GM12878 (cell line): ENCODE measurements at regions not wholly inside any gene's neighbourhood (a gene's known extent, or its start where the extent isn't known, plus 50 kb on each side); places are given as distances from the start of the nearest gene placed in this dataset.

Experiments
- ATAC-seq: fragments of 200-7000 bp; cut with Tn5 transposase; 3 replicates; pipeline ENCODE4 v1.9.1; 2020; ENCODE audit warnings: mild to moderate bottlenecking, moderate library complexity
- BruUV-seq: library from RNA; stranded (reverse); fragments of 400-500 nt; replicated peaks from 2 replicates; lab custom pipeline; 2021; lab: Mats Ljungman, UMichigan
- CTCF ChIA-PET: fragments of 300-600 bp; sonication (Branson Sonifier 250); formaldehyde crosslinking; extraction: SDS; loops from one replicate; lab custom pipeline; 2021; ENCODE audit warnings: inconsistent platforms; lab: Yijun Ruan, JAX
- POLR2A ChIA-PET: fragments of 350-600 bp; formaldehyde crosslinking; extraction: SDS; loops from one replicate; lab custom pipeline; 2021; ENCODE audit warnings: inconsistent platforms; lab: Charles Lee
- RAD21 ChIA-PET: fragments of 300-600 bp; sonication (Branson Sonifier 250); formaldehyde crosslinking; loops from one replicate; lab custom pipeline; 2023; ENCODE audit warnings: antibody characterized with exemption; ENCODE audit not compliant: unreplicated experiment; lab: Charles Lee
- SMC1A ChIA-PET: fragments of 300-600 bp; sonication (Branson Sonifier 250); formaldehyde crosslinking; loops from one replicate; lab custom pipeline; 2023; ENCODE audit not compliant: unreplicated experiment, uncharacterized antibody; lab: Charles Lee
- DNase-seq: peaks from one replicate; pipeline ENCODE4 v3.0.0-alpha.2; 2011; ENCODE audit warnings: low read depth, low spot score
- FAIRE-seq: peaks from 3 replicates; lab custom pipeline; 2011; peaks lifted over from hg19 to GRCh38; lab: Jason Lieb, UNC
- H2AFZ ChIP-seq: 2 replicates; pipeline ENCODE4 v1.6.0; 2011; ENCODE audit warnings: low read depth, low read length, control low read depth; ENCODE audit not compliant: control insufficient read depth
- H3K27ac ChIP-seq: 2 replicates; pipeline ENCODE4 v1.5.1; 2011; ENCODE audit warnings: control low read depth; ENCODE audit not compliant: control insufficient read depth, insufficient read depth
- H3K27me3 ChIP-seq, 2 experiments: replicated peaks in 1 of 2; 2 replicates each; pipeline versions ENCODE4 v1.6.0 to v1.6.1; 2011; ENCODE audit warnings: low read length in 1 of 2; ENCODE audit not compliant: control insufficient read depth in 2 of 2, insufficient read depth in 2 of 2
- H3K36me3 ChIP-seq, 2 experiments: 2 replicates each; pipeline ENCODE4 v1.5.1; 2011; ENCODE audit warnings: low read length in 1 of 2; ENCODE audit not compliant: control insufficient read depth in 2 of 2, insufficient read depth in 2 of 2
- H3K4me1 ChIP-seq: 2 replicates; pipeline ENCODE4 v1.6.1; 2011; ENCODE audit warnings: mild to moderate bottlenecking, low read length, moderate library complexity, mixed read lengths; ENCODE audit not compliant: control insufficient read depth, insufficient read depth
- H3K4me2 ChIP-seq: 2 replicates; pipeline ENCODE4 v1.6.0; 2011; ENCODE audit warnings: control low read depth; ENCODE audit not compliant: control insufficient read depth, insufficient read depth
- H3K4me3 ChIP-seq: fragments of 200-600 bp; sonication (generic); 2 replicates; pipeline ENCODE4 v1.5.1; 2016
- H3K79me2 ChIP-seq: 2 replicates; pipeline ENCODE4 v1.6.0; 2011; ENCODE audit warnings: low read length; ENCODE audit not compliant: control insufficient read depth, insufficient read depth
- H3K9ac ChIP-seq: 2 replicates; pipeline ENCODE4 v1.8.0; 2011; ENCODE audit warnings: low read length, control low read depth, mixed read lengths; ENCODE audit not compliant: control insufficient read depth, insufficient read depth
- H3K9me3 ChIP-seq: replicated peaks from 3 replicates; pipeline ENCODE4 v1.5.1; 2011; ENCODE audit warnings: mild to moderate bottlenecking, low read length; ENCODE audit not compliant: control insufficient read depth, insufficient read depth
- H4K20me1 ChIP-seq: 2 replicates; pipeline ENCODE4 v1.6.0; 2011; ENCODE audit not compliant: control insufficient read depth, insufficient read depth
- BHLHE40 ChIP-seq, 2 experiments: fragments of 450-650 bp in 1 of 2; IDR thresholded peaks; 2 replicates each; pipeline ENCODE4 v1.6.1; 2011 to 2017; ENCODE audit warnings: low read depth in 2 of 2, borderline replicate concordance in 1 of 2, improper control_type of control experiment in 1 of 2, low read length in 1 of 2, mild to moderate bottlenecking in 1 of 2
- CHD4 ChIP-seq: fragments of 200-600 bp; sonication (generic); IDR thresholded peaks from 2 replicates; pipeline ENCODE4 v1.6.1; 2016; ENCODE audit warnings: mild to moderate bottlenecking
- CREM ChIP-seq: IDR thresholded peaks from 2 replicates; pipeline ENCODE4 v1.6.1; 2014; ENCODE audit warnings: antibody characterized with exemption, low read depth
- ETV6 ChIP-seq, 2 experiments: fragments of 450-650 bp in 1 of 2; IDR thresholded peaks in 1 of 2; conservative IDR thresholded peaks in 1 of 2; 2 replicates each; pipeline ENCODE4 v1.6.1; 2014; ENCODE audit warnings: antibody characterized with exemption in 1 of 2, borderline replicate concordance in 1 of 2, low read depth in 1 of 2, mild to moderate bottlenecking in 1 of 2, moderate library complexity in 1 of 2
- KAT2A ChIP-seq: conservative IDR thresholded peaks from 2 replicates; pipeline ENCODE4 v1.6.1; 2011; ENCODE audit warnings: low read depth, low read length; ENCODE audit not compliant: control insufficient read depth
- MEF2A ChIP-seq: IDR thresholded peaks from 2 replicates; pipeline ENCODE4 v1.6.1; 2011; ENCODE audit warnings: low read depth, mild to moderate bottlenecking, low read length, moderate library complexity; ENCODE audit not compliant: insufficient read depth
- MTA2 ChIP-seq: fragments of 450-650 bp; IDR thresholded peaks from 2 replicates; pipeline ENCODE4 v1.6.1; 2016; ENCODE audit warnings: low read depth, mild to moderate bottlenecking, moderate library complexity
- NRF1 ChIP-seq: conservative IDR thresholded peaks from 2 replicates; pipeline ENCODE4 v1.6.1; 2011; ENCODE audit warnings: mild to moderate bottlenecking, low read depth, low read length, improper control_type of control experiment
- PAX8 ChIP-seq: fragments of 450-650 bp; IDR thresholded peaks from 2 replicates; pipeline ENCODE4 v1.6.1; 2017; ENCODE audit warnings: mild to moderate bottlenecking, moderate library complexity
- SREBF2 ChIP-seq: IDR thresholded peaks from 2 replicates; pipeline ENCODE4 v1.6.1; 2012; ENCODE audit warnings: mild to moderate bottlenecking, low read length
- SUPT20H ChIP-seq: IDR thresholded peaks from 2 replicates; pipeline ENCODE4 v1.6.1; 2011; ENCODE audit warnings: low read depth, mild to moderate bottlenecking, low read length, moderate library complexity, borderline replicate concordance; ENCODE audit not compliant: control insufficient read depth
- SUZ12 ChIP-seq: fragments of 200-600 bp; sonication (generic); IDR thresholded peaks from one replicate; pipeline ENCODE4 v1.6.1; 2018; ENCODE audit warnings: antibody characterized with exemption, mild to moderate bottlenecking; ENCODE audit not compliant: unreplicated experiment
- YBX1 ChIP-seq: fragments of 450-650 bp; IDR thresholded peaks from 2 replicates; pipeline ENCODE4 v1.6.1; 2016; ENCODE audit warnings: antibody characterized with exemption
- ZBED1 ChIP-seq: IDR thresholded peaks from 2 replicates; pipeline ENCODE4 v1.6.1; 2016; ENCODE audit warnings: borderline replicate concordance
- ZNF384 ChIP-seq: IDR thresholded peaks from 2 replicates; pipeline ENCODE4 v1.6.1; 2012; ENCODE audit warnings: low read depth, mild to moderate bottlenecking, low read length, improper control_type of control experiment, borderline replicate concordance
- WGBS: methylation state at CpG from one replicate; pipeline ENCODE4 v1.1.6; 2016; ENCODE audit warnings: low lambda C conversion rate; ENCODE audit not compliant: insufficient replicate concordance, insufficient coverage; ENCODE audit errors: missing lambda C conversion rate; 5-methylcytosine and 5-hydroxymethylcytosine counted together
- in situ Hi-C: fragments of 300-500 bp; cut with MboI; formaldehyde crosslinking; loops from 9 replicates; pipeline ENCODE4 v1.14.3; 2018; ENCODE audit warnings: mixed read lengths
- intact Hi-C: fragments of 100-400 bp; cut with micrococcal nuclease; formaldehyde crosslinking; loops from one replicate; pipeline ENCODE4 v1.14.2; 2022; ENCODE audit not compliant: unreplicated experiment
- TF ChIP-seq, protein P1 (sequence below): fragments of 450-650 bp; IDR thresholded peaks from 2 replicates; pipeline ENCODE4 v1.6.1; 2016; ENCODE audit warnings: mild to moderate bottlenecking, moderate library complexity, borderline replicate concordance
- TF ChIP-seq, protein P2 (sequence below): fragments of 450-650 bp; formaldehyde crosslinking; IDR thresholded peaks from 2 replicates; pipeline ENCODE4 v1.4.0; 2022; ENCODE audit warnings: mild to moderate bottlenecking, moderate library complexity

GRCh38 chr2:45145073-45145899, 136.0 kb upstream of the SIX2 start:
- FAIRE-seq (no peak), DNase-seq (no peak), ATAC-seq (no peak)
- Histone ChIP-seq H4K20me1 (no peaks in the 10 kb centered on the region), H3K9me3 (no peaks in the 10 kb centered on the region), H3K36me3 (no peaks in the 10 kb centered on the region), H3K9ac (no peak overlapping the region), H3K27me3 (peaks cover 0 to 8% of the 10 kb centered on the region in 2 experiments; a peak in 2 of 4 replicates), H2AFZ (no peak overlapping the region), H3K4me2 (no peak overlapping the region), H3K4me3 (no peak overlapping the region), H3K4me1 (peaks cover 4% of the 10 kb centered on the region; the same call in 1 of the 2 replicates), H3K27ac (no peak overlapping the region), H3K79me2 (no peaks in the 10 kb centered on the region)
- CTCF ChIA-PET, result interaction anchor here (0.8 kb wide), 1 partner anchor 162 kb away, joined by 3 read pairs; no protein-coding TSS in a partner anchor
- intact Hi-C loops (no loop called here), in situ Hi-C loops (no loop called here)
- BruUV-seq, result no TSS peak
- WGBS, result 31% methylated on average over 14 of the region's 14 CpGs
- POLR2A ChIA-PET, result no interaction called here
- SMC1A ChIA-PET, result no interaction called here
- RAD21 ChIA-PET, result no interaction called here
- no peak for TF ChIP-seq SREBF2
- no peak for TF ChIP-seq YBX1
- no peak for TF ChIP-seq BHLHE40 (IDR thresholded peaks at IDR 0.05; ENCODE audit: borderline replicate concordance in 1 of 2, low read depth in 2 of 2, low read length in 1 of 2)
- TF ChIP-seq NRF1, result no peak
- TF ChIP-seq ZBED1, result no peak
- TF ChIP-seq, protein P1, sequence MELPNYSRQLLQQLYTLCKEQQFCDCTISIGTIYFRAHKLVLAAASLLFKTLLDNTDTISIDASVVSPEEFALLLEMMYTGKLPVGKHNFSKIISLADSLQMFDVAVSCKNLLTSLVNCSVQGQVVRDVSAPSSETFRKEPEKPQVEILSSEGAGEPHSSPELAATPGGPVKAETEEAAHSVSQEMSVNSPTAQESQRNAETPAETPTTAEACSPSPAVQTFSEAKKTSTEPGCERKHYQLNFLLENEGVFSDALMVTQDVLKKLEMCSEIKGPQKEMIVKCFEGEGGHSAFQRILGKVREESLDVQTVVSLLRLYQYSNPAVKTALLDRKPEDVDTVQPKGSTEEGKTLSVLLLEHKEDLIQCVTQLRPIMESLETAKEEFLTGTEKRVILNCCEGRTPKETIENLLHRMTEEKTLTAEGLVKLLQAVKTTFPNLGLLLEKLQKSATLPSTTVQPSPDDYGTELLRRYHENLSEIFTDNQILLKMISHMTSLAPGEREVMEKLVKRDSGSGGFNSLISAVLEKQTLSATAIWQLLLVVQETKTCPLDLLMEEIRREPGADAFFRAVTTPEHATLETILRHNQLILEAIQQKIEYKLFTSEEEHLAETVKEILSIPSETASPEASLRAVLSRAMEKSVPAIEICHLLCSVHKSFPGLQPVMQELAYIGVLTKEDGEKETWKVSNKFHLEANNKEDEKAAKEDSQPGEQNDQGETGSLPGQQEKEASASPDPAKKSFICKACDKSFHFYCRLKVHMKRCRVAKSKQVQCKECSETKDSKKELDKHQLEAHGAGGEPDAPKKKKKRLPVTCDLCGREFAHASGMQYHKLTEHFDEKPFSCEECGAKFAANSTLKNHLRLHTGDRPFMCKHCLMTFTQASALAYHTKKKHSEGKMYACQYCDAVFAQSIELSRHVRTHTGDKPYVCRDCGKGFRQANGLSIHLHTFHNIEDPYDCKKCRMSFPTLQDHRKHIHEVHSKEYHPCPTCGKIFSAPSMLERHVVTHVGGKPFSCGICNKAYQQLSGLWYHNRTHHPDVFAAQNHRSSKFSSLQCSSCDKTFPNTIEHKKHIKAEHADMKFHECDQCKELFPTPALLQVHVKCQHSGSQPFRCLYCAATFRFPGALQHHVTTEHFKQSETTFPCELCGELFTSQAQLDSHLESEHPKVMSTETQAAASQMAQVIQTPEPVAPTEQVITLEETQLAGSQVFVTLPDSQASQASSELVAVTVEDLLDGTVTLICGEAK, result no peak
- no peak for TF ChIP-seq SUPT20H
- TF ChIP-seq, protein P2, sequence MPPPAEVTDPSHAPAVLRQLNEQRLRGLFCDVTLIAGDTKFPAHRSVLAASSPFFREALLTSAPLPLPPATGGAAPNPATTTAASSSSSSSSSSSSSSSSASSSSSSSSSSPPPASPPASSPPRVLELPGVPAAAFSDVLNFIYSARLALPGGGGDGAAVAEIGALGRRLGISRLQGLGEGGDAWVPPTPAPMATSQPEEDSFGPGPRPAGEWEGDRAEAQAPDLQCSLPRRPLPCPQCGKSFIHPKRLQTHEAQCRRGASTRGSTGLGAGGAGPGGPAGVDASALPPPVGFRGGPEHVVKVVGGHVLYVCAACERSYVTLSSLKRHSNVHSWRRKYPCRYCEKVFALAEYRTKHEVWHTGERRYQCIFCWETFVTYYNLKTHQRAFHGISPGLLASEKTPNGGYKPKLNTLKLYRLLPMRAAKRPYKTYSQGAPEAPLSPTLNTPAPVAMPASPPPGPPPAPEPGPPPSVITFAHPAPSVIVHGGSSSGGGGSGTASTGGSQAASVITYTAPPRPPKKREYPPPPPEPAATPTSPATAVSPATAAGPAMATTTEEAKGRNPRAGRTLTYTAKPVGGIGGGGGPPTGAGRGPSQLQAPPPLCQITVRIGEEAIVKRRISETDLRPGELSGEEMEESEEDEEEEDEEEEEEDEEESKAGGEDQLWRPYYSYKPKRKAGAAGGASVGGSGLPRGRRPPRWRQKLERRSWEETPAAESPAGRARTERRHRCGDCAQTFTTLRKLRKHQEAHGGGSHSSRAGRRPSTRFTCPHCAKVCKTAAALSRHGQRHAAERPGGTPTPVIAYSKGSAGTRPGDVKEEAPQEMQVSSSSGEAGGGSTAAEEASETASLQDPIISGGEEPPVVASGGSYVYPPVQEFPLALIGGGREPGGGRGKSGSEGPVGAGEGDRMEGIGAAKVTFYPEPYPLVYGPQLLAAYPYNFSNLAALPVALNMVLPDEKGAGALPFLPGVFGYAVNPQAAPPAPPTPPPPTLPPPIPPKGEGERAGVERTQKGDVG, result no peak
- TF ChIP-seq CREM, result no peak
- TF ChIP-seq ZNF384, result no peak
- TF ChIP-seq PAX8, result no peak
- TF ChIP-seq CHD4, result no peak
- no peak for TF ChIP-seq KAT2A
- TF ChIP-seq MEF2A, result no peak
- TF ChIP-seq SUZ12, result no peak
- no peak for TF ChIP-seq ETV6 (conservative IDR thresholded peaks at IDR 0.05 in 1 of 2, IDR thresholded peaks at IDR 0.05 in 1 of 2; ENCODE audit: borderline replicate concordance in 1 of 2, low read depth in 1 of 2)
- no peak for TF ChIP-seq MTA2
